Smooth muscle cell (in vitro differentiated cells): ENCODE measurements at regions not wholly inside any gene's neighbourhood (a gene's known extent, or its start where the extent isn't known, plus 50 kb on each side); places are given as distances from the start of the nearest gene placed in this dataset.

Source experiments
- DNase-seq: peaks from one replicate; lab custom pipeline; 2025; ENCODE audit not compliant: unreplicated experiment; lab: John Stamatoyannopoulos, UW
- H2AFZ ChIP-seq: fragments of 200-600 bp; sonication (generic); 2 replicates; pipeline ENCODE4 v1.6.0; 2016; ENCODE audit warnings: antibody characterized with exemption, low read depth, mild to moderate bottlenecking
- H3F3A ChIP-seq: fragments of 200-600 bp; sonication (generic); 2 replicates; pipeline ENCODE4 v1.6.0; 2017; ENCODE audit warnings: antibody characterized with exemption, low read depth
- H3K27ac ChIP-seq: fragments of 200-600 bp; sonication (generic); 2 replicates; pipeline ENCODE4 v1.5.1; 2016; ENCODE audit warnings: low read depth, mild to moderate bottlenecking
- H3K27me3 ChIP-seq: fragments of 200-600 bp; sonication (generic); 2 replicates; pipeline ENCODE4 v1.6.1; 2016; ENCODE audit warnings: low read depth, mild to moderate bottlenecking
- H3K36me3 ChIP-seq: fragments of 200-600 bp; sonication (generic); 2 replicates; pipeline ENCODE4 v1.5.1; 2016; ENCODE audit warnings: low read depth
- H3K4me1 ChIP-seq: fragments of 200-600 bp; sonication (generic); 2 replicates; pipeline ENCODE4 v1.5.1; 2016; ENCODE audit warnings: low read depth
- H3K4me2 ChIP-seq: fragments of 200-600 bp; sonication (generic); 2 replicates; pipeline ENCODE4 v1.6.0; 2016; ENCODE audit warnings: mild to moderate bottlenecking
- H3K4me3 ChIP-seq: fragments of 200-600 bp; sonication (generic); 2 replicates; pipeline ENCODE4 v1.5.1; 2016; ENCODE audit warnings: mild to moderate bottlenecking
- H3K79me2 ChIP-seq: fragments of 200-600 bp; sonication (generic); 2 replicates; pipeline ENCODE4 v1.6.0; 2016; ENCODE audit warnings: low read depth, mild to moderate bottlenecking
- H3K9ac ChIP-seq: fragments of 200-600 bp; sonication (generic); 2 replicates; pipeline ENCODE4 v1.6.0; 2016; ENCODE audit warnings: low read depth
- H3K9me3 ChIP-seq: fragments of 200-600 bp; sonication (generic); replicated peaks from 2 replicates; pipeline ENCODE4 v1.5.1; 2016; ENCODE audit warnings: low read depth
- H4K20me1 ChIP-seq: fragments of 200-600 bp; sonication (generic); 2 replicates; pipeline ENCODE4 v1.6.0; 2016; ENCODE audit warnings: low read depth
- CTCF ChIP-seq: fragments of 200-600 bp; sonication (generic); IDR thresholded peaks from 2 replicates; pipeline ENCODE4 v1.5.1; 2017; ENCODE audit warnings: borderline replicate concordance, mild to moderate bottlenecking, antibody characterized with exemption; ENCODE audit not compliant: insufficient read depth, poor library complexity, severe bottlenecking
- WGBS: methylation state at CpG from one replicate; pipeline ENCODE4 v1.1.7; 2016; ENCODE audit warnings: low lambda C conversion rate; 5-methylcytosine and 5-hydroxymethylcytosine counted together

GRCh38 chr4:99749445-99750391 is 66.9 kb upstream of the DAPP1 start:
- Histone ChIP-seq H3K9ac (no peak overlapping the region), H3K79me2 (no peaks in the 10 kb centered on the region), H3K4me1 (no peaks in the 10 kb centered on the region), H3K27me3 (no peaks in the 10 kb centered on the region), H3F3A (no peaks in the 10 kb centered on the region), H3K4me2 (no peak overlapping the region), H2AFZ (no peak overlapping the region), H4K20me1 (no peaks in the 10 kb centered on the region), H3K36me3 (no peaks in the 10 kb centered on the region), H3K27ac (no peak overlapping the region), H3K9me3 (no peaks in the 10 kb centered on the region), H3K4me3 (no peak overlapping the region)
- DNase-seq = no peak
- WGBS = 85% methylated on average over 4 of the region's 4 CpGs
- TF ChIP-seq CTCF = no peak

GRCh38 chr4:99746443-99746842 is 70.2 kb upstream of the DAPP1 start:
- H2AFZ ChIP-seq = no peak overlapping the region
- H3K4me3 ChIP-seq = no peak overlapping the region
- no peaks in the 10 kb centered on the region for H3K4me1 ChIP-seq
- H3K27ac ChIP-seq = no peak overlapping the region
- H3K36me3 ChIP-seq = no peaks in the 10 kb centered on the region
- no peaks in the 10 kb centered on the region for H3K79me2 ChIP-seq
- H3K27me3 ChIP-seq = no peaks in the 10 kb centered on the region
- no peaks in the 10 kb centered on the region for H3F3A ChIP-seq
- DNase-seq = no peak
- no peak overlapping the region for H3K4me2 ChIP-seq
- no peak for TF ChIP-seq CTCF
- no peak overlapping the region for H3K9ac ChIP-seq
- H4K20me1 ChIP-seq = no peaks in the 10 kb centered on the region
- H3K9me3 ChIP-seq = no peaks in the 10 kb centered on the region
- 79% methylated on average over 1 of the region's 1 CpG for WGBS

- Histone ChIP-seq H3F3A (no peaks in the 10 kb centered on the region), H3K4me3 (no peak overlapping the region), H3K27me3 (no peaks in the 10 kb centered on the region), H3K9ac (no peak overlapping the region), H3K36me3 (no peaks in the 10 kb centered on the region), H3K9me3 (no peaks in the 10 kb centered on the region), H3K79me2 (no peaks in the 10 kb centered on the region), H4K20me1 (no peaks in the 10 kb centered on the region), H2AFZ (no peak overlapping the region), H3K4me1 (no peaks in the 10 kb centered on the region), H3K4me2 (no peak overlapping the region), H3K27ac (no peak overlapping the region)
- 40% methylated on average over 1 of the region's 1 CpG for WGBS
- no peak for DNase-seq
- no peak for TF ChIP-seq CTCF
Measured at GRCh38 chr4:99736846-99737245, 79.2 kb upstream of the C4orf54 start.

- TF ChIP-seq CTCF = no peak
- Histone ChIP-seq H3K9me3 (no peaks in the 10 kb centered on the region), H2AFZ (no peak overlapping the region), H3K4me3 (no peak overlapping the region), H3K27ac (no peak overlapping the region), H3K4me2 (no peak overlapping the region), H4K20me1 (no peaks in the 10 kb centered on the region), H3K9ac (no peak overlapping the region), H3K36me3 (no peaks in the 10 kb centered on the region), H3K27me3 (no peaks in the 10 kb centered on the region), H3F3A (no peaks in the 10 kb centered on the region), H3K4me1 (no peaks in the 10 kb centered on the region), H3K79me2 (no peaks in the 10 kb centered on the region)
- DNase-seq = no peak
Measured at GRCh38 chr4:99735822-99736221, 78.2 kb upstream of the C4orf54 start.
